ENCODE measurements at regions not wholly inside any gene's neighbourhood (a gene's known extent, or its start where the extent isn't known, plus 50 kb on each side); places are given as distances from the start of the nearest gene placed in this dataset.

DNA sequence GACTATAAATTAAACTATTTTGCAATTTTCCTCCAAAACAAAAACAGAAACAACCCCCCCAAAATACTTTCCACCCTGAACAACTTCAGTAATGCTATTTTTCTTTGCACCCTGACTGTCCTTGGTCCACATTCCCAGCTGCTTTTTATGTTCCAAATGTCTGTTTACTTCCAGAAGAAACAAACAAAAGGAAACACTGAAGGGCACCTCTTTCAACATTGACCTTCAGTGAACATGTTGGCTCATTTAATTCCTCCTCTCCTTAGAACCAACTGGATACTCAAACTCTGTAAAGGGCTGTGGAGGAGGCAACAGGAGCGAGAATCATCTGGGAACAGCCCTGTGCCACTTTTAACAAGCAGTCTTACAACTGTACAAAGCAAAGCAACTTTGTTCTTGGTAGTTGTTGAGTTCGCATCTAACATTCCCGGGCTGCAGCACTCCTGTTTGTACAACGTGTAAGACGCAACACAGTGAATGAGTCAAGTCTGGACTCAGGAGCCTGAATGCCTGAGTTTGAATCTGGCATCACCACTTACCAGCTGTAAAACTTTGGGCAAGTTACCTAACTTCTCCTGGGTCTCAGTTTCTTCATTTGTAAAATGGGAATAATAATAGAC, 111.4 kb upstream of the GATA6 start:
- no peaks in the 10 kb centered on the region for H3K36me3 ChIP-seq (ENCODE audit: control insufficient read depth in 2 of 2, extremely low read depth in 1 of 2, insufficient read depth in 2 of 2, low read length in 2 of 2)
- FAIRE-seq, result no peak
- H4K20me1 ChIP-seq (replicated peaks; ENCODE audit: control insufficient read depth, extremely low read depth, insufficient read depth, low read length), result no peaks in the 10 kb centered on the region
- intact Hi-C loops (cut with micrococcal nuclease), result no loop called here
- BruUV-seq (replicated peaks), result no TSS peak
- H3K4me1 ChIP-seq (ENCODE audit: control insufficient read depth, extremely low read depth, insufficient read depth, low read length), result no peaks in the 10 kb centered on the region
- ChIA-PET POLR2A (no interaction called here), CTCF (interaction anchor here (2.0 kb wide), 1 partner anchor 17 kb away, joined by 4 read pairs; no protein-coding TSS in a partner anchor)
- peaks cover 0 to 5% of the 10 kb centered on the region in 2 experiments for H3K27me3 ChIP-seq (ENCODE audit: control insufficient read depth in 2 of 2, insufficient read depth in 2 of 2, low read length in 2 of 2)
- H3K4me2 ChIP-seq (ENCODE audit: insufficient read depth, low read length), result no peak overlapping the region
- TF ChIP-seq, protein P1, sequence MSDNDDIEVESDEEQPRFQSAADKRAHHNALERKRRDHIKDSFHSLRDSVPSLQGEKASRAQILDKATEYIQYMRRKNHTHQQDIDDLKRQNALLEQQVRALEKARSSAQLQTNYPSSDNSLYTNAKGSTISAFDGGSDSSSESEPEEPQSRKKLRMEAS (IDR thresholded peaks at IDR 0.05; ENCODE audit: insufficient read depth, insufficient read length), result no peak
- no peak for TF ChIP-seq EZH2 (IDR thresholded peaks at IDR 0.05; ENCODE audit: borderline replicate concordance, low read depth, low read length, severe bottlenecking)
- TF ChIP-seq, protein P2, sequence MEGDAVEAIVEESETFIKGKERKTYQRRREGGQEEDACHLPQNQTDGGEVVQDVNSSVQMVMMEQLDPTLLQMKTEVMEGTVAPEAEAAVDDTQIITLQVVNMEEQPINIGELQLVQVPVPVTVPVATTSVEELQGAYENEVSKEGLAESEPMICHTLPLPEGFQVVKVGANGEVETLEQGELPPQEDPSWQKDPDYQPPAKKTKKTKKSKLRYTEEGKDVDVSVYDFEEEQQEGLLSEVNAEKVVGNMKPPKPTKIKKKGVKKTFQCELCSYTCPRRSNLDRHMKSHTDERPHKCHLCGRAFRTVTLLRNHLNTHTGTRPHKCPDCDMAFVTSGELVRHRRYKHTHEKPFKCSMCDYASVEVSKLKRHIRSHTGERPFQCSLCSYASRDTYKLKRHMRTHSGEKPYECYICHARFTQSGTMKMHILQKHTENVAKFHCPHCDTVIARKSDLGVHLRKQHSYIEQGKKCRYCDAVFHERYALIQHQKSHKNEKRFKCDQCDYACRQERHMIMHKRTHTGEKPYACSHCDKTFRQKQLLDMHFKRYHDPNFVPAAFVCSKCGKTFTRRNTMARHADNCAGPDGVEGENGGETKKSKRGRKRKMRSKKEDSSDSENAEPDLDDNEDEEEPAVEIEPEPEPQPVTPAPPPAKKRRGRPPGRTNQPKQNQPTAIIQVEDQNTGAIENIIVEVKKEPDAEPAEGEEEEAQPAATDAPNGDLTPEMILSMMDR (IDR thresholded peaks at IDR 0.05; ENCODE audit: extremely low read depth in 1 of 2, insufficient read depth in 1 of 2, low read depth in 1 of 2, low read length in 2 of 2), result no peak
- no peak for TF ChIP-seq POLR2AphosphoS5 (IDR thresholded peaks at IDR 0.05; ENCODE audit: insufficient read depth, low read depth, low read length)
- TF ChIP-seq GATA2 (IDR thresholded peaks at IDR 0.05; ENCODE audit: insufficient read depth, insufficient read length, low read depth, low read length), result no peak
- TF ChIP-seq FOS (IDR thresholded peaks at IDR 0.05; ENCODE audit: borderline replicate concordance, insufficient read depth, low read length), result no peak
- no peak for TF ChIP-seq POLR2A (IDR thresholded peaks at IDR 0.05; ENCODE audit: low read depth, low read length)
- no peak for TF ChIP-seq MYC (IDR thresholded peaks at IDR 0.05; ENCODE audit: low read depth, low read length)
- no peak for TF ChIP-seq JUN (IDR thresholded peaks at IDR 0.05; ENCODE audit: borderline replicate concordance, insufficient read depth, insufficient read length, low read depth)
- no peak overlapping the region for H3K27ac ChIP-seq (ENCODE audit: insufficient read depth, low read depth, low read length)
- H3K4me3 ChIP-seq (replicated peaks in 1 of 3; ENCODE audit: insufficient read depth in 1 of 3, low read depth in 1 of 3, low read length in 3 of 3), result no peak overlapping the region
- H3K9ac ChIP-seq (replicated peaks; ENCODE audit: extremely low read depth, insufficient read depth, low read length), result no peak overlapping the region
- no peaks in the 10 kb centered on the region for H3K9me3 ChIP-seq (replicated peaks; ENCODE audit: control insufficient read depth, insufficient read depth, low read length)
- no peaks in the 10 kb centered on the region for H3K9me1 ChIP-seq (replicated peaks; ENCODE audit: control insufficient read depth, extremely low read depth, insufficient read depth, low read length)
- dilution Hi-C loops (cut with MboI; ENCODE audit: extremely low pct_ligation_motif_present, low sequenced_read_pairs), result no loop called here
- no peak overlapping the region for H2AFZ ChIP-seq (ENCODE audit: low read depth, low read length)
- no peak for DNase-seq (ENCODE audit: low read depth, low spot score)
- no peaks in the 10 kb centered on the region for H3K79me2 ChIP-seq (ENCODE audit: control insufficient read depth, insufficient read depth, low read length)

All from endothelial cell of umbilical vein (primary cell).